ENCODE measurements at regions not wholly inside any gene's neighbourhood (a gene's known extent, or its start where the extent isn't known, plus 50 kb on each side); places are given as distances from the start of the nearest gene placed in this dataset.

- no peak overlapping the region for H2AFZ ChIP-seq
- no peaks in the 10 kb centered on the region for H3F3A ChIP-seq (replicated peaks; ENCODE audit: low read depth)
- ATAC-seq (no peak), DNase-seq (ENCODE audit: low spot score) (no peak)
- TF ChIP-seq ZNF114 (CRISPR knock-in tag; IDR thresholded peaks at IDR 0.05) (no peak), REST (IDR thresholded peaks at IDR 0.05; ENCODE audit: unreplicated experiment) (no peak), ZNF462 (CRISPR knock-in tag; IDR thresholded peaks at IDR 0.05) (no peak), CTCF (conservative IDR thresholded peaks at IDR 0.05; ENCODE audit: low read depth in 2 of 2) (no peak), ETS1 (IDR thresholded peaks at IDR 0.05) (no peak)
- H3K4me2 ChIP-seq: no peak overlapping the region
- Mint-ChIP-seq H3K27me3 (ENCODE audit: insufficient read depth, low read depth, poor library complexity) (peaks cover 14% of the 10 kb centered on the region), H3K4me1 (no peaks in the 10 kb centered on the region), H3K9me3 (no peaks in the 10 kb centered on the region; the same call in 2 of the 3 replicates), H3K36me3 (ENCODE audit: low read depth) (no peaks in the 10 kb centered on the region), H3K4me3 (no peak overlapping the region), H3K27ac (no peak overlapping the region)
- no peaks in the 10 kb centered on the region for H4K20me1 ChIP-seq (replicated peaks; ENCODE audit: insufficient read depth)
- H3K4me3 ChIP-seq: no peak overlapping the region
- no peaks in the 10 kb centered on the region for H3K4me1 ChIP-seq (ENCODE audit: insufficient read depth)
- H3K9me2 ChIP-seq (ENCODE audit: insufficient read depth): no peaks in the 10 kb centered on the region
- H3K27me3 ChIP-seq (ENCODE audit: insufficient read depth): no peaks in the 10 kb centered on the region; the same call in 1 of the 2 replicates
- H3K36me3 ChIP-seq (ENCODE audit: insufficient read depth): no peaks in the 10 kb centered on the region
- H3K79me2 ChIP-seq (replicated peaks; ENCODE audit: insufficient read depth): no peaks in the 10 kb centered on the region
- no peak overlapping the region for H3K27ac ChIP-seq (ENCODE audit: low read depth)
Measured at GRCh38 chr22:49440931-49441330, 386.7 kb downstream of the BRD1 start.

All from GM23338 (cell line).